ENCODE measurements at regions not wholly inside any gene's neighbourhood (a gene's known extent, or its start where the extent isn't known, plus 50 kb on each side); places are given as distances from the start of the nearest gene placed in this dataset.
A peak's percentile ranks its signal among the peaks of the same experiment; 100 is the strongest.

DNA sequence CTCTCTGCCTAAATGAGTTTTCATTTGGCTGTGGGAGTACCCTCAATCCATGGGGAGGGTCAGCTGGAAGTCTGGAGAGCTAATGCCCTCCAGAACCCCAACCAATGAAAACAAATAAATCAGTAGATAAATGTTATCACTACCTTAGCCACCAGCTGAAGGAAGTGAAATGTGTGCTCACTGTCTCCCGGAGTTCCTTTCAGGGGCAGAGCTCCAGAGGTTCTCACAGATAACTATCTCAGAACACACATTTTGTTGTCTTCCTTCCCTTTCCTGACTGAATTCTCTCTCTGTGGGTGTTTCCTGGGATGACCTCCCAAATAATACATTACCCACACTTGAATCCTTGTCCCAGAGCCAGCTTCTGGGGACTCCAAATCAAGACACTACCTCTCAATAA is 779.6 kb downstream of the DIAPH3 start:
- no peak for ATAC-seq
- TF ChIP-seq SNAI2 (CRISPR knock-in tag; IDR thresholded peaks at IDR 0.05) = no peak
- TF ChIP-seq TCF4 (CRISPR knock-in tag; IDR thresholded peaks at IDR 0.05; ENCODE audit: borderline replicate concordance) = peak; percentile 42; the same call in 1 of the 2 replicates

DNA sequence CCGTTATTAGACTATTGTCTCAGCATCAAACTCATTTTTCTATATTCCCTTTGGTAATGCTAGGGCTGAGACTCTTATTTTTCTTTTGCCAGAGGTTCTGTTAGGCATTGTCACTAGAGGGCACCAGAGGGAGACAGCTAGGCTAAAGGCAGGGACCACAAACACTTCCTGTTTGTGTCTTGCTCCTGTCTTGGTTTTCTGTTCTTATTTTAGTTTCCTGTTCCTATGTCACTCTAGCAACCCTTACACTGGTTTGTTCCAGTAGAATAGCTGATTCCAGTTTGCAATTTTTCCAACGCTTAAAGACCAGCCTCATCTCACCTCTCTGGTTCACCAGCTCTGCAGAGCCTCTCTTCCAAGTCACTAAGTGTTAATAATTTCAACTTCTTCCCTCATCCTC is 772.0 kb downstream of the DIAPH3 start:
- no peak for TF ChIP-seq ZNF565 (CRISPR knock-in tag; conservative IDR thresholded peaks at IDR 0.05; ENCODE audit: low read depth)
- TF ChIP-seq ZC3H10 (CRISPR knock-in tag; IDR thresholded peaks at IDR 0.05) = no peak
- TF ChIP-seq ESRRG (CRISPR knock-in tag; IDR thresholded peaks at IDR 0.05) = no peak
- no peak for TF ChIP-seq TOX (CRISPR knock-in tag; IDR thresholded peaks at IDR 0.05; ENCODE audit: borderline replicate concordance)
- TF ChIP-seq RARB (CRISPR knock-in tag; IDR thresholded peaks at IDR 0.05) = no peak
- TF ChIP-seq SNAI2 (CRISPR knock-in tag; IDR thresholded peaks at IDR 0.05) = no peak
- no peak for TF ChIP-seq ZFP3 (CRISPR knock-in tag; IDR thresholded peaks at IDR 0.05)
- TF ChIP-seq TCF4 (CRISPR knock-in tag; IDR thresholded peaks at IDR 0.05; ENCODE audit: borderline replicate concordance) = no peak
- TF ChIP-seq, protein P1, sequence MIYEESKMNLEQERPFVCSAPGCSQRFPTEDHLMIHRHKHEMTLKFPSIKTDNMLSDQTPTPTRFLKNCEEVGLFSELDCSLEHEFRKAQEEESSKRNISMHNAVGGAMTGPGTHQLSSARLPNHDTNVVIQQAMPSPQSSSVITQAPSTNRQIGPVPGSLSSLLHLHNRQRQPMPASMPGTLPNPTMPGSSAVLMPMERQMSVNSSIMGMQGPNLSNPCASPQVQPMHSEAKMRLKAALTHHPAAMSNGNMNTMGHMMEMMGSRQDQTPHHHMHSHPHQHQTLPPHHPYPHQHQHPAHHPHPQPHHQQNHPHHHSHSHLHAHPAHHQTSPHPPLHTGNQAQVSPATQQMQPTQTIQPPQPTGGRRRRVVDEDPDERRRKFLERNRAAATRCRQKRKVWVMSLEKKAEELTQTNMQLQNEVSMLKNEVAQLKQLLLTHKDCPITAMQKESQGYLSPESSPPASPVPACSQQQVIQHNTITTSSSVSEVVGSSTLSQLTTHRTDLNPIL (CRISPR knock-in tag; IDR thresholded peaks at IDR 0.05; ENCODE audit: low read depth) = no peak
- no peak for TF ChIP-seq CSDC2 (CRISPR knock-in tag; IDR thresholded peaks at IDR 0.05)
- no peak for TF ChIP-seq ZNF70 (CRISPR knock-in tag; IDR thresholded peaks at IDR 0.05)
- TF ChIP-seq PPARA (CRISPR knock-in tag; IDR thresholded peaks at IDR 0.05; ENCODE audit: borderline replicate concordance) = no peak
- TF ChIP-seq, protein P2, sequence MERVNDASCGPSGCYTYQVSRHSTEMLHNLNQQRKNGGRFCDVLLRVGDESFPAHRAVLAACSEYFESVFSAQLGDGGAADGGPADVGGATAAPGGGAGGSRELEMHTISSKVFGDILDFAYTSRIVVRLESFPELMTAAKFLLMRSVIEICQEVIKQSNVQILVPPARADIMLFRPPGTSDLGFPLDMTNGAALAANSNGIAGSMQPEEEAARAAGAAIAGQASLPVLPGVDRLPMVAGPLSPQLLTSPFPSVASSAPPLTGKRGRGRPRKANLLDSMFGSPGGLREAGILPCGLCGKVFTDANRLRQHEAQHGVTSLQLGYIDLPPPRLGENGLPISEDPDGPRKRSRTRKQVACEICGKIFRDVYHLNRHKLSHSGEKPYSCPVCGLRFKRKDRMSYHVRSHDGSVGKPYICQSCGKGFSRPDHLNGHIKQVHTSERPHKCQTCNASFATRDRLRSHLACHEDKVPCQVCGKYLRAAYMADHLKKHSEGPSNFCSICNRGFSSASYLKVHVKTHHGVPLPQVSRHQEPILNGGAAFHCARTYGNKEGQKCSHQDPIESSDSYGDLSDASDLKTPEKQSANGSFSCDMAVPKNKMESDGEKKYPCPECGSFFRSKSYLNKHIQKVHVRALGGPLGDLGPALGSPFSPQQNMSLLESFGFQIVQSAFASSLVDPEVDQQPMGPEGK (CRISPR knock-in tag; IDR thresholded peaks at IDR 0.05; ENCODE audit: borderline replicate concordance) = no peak
- ATAC-seq = peak; percentile 96

DNA sequence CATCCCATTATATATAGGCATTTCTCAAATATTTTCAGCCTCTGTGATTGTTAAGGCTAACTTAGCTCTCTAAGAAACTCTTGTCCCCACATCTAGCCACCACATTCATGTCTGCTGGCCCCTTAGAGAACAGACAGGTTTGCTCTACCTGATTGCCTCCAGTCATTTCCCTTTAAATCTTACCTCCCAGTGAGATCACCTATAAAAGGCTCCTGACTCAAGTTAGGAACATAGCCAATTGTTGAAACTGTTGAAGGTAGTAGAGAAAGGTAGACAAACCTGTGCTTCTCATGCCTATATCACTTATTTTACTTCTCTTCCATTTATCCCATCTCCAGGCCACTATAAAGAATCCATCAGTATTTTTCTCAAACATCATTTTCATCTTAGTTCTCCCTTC is 771.4 kb downstream of the DIAPH3 start:
- TF ChIP-seq, protein P3, sequence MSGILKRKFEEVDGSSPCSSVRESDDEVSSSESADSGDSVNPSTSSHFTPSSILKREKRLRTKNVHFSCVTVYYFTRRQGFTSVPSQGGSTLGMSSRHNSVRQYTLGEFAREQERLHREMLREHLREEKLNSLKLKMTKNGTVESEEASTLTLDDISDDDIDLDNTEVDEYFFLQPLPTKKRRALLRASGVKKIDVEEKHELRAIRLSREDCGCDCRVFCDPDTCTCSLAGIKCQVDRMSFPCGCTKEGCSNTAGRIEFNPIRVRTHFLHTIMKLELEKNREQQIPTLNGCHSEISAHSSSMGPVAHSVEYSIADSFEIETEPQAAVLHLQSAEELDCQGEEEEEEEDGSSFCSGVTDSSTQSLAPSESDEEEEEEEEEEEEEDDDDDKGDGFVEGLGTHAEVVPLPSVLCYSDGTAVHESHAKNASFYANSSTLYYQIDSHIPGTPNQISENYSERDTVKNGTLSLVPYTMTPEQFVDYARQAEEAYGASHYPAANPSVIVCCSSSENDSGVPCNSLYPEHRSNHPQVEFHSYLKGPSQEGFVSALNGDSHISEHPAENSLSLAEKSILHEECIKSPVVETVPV (CRISPR knock-in tag; IDR thresholded peaks at IDR 0.05) = no peak
- TF ChIP-seq ZNF8 (CRISPR knock-in tag; IDR thresholded peaks at IDR 0.05) (no peak), OSR1 (CRISPR knock-in tag; IDR thresholded peaks at IDR 0.05) (no peak)
- no peak for ATAC-seq

DNA sequence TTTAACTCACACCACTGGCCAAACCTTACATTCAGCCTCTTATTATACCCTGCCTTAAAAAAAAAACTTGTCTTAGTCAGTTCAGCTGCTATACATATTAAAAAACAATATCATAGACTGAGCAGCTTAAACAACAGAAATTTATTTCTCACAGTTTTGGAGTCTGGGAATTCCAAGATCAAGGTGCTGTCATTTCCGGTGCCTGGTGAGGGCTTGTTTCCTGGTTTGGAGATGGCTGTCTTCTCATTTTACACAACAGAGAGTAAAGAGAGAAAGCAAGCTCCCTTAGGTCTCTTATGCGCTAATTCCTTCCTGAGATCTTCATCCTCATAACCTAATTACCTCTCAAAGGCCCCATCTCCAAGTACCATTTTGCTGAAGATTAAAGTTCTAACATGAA is 769.2 kb downstream of the DIAPH3 start:
- ATAC-seq = no peak
- TF ChIP-seq RARB (CRISPR knock-in tag; IDR thresholded peaks at IDR 0.05) (no peak), CSDC2 (CRISPR knock-in tag; IDR thresholded peaks at IDR 0.05) (no peak), SNAI2 (CRISPR knock-in tag; IDR thresholded peaks at IDR 0.05) (no peak), ZNF8 (CRISPR knock-in tag; IDR thresholded peaks at IDR 0.05) (no peak), ZFP3 (CRISPR knock-in tag; IDR thresholded peaks at IDR 0.05) (no peak), ZC3H10 (CRISPR knock-in tag; IDR thresholded peaks at IDR 0.05) (no peak), ESRRG (CRISPR knock-in tag; IDR thresholded peaks at IDR 0.05) (no peak), ZNF70 (CRISPR knock-in tag; IDR thresholded peaks at IDR 0.05) (no peak)
- TF ChIP-seq, protein P4, sequence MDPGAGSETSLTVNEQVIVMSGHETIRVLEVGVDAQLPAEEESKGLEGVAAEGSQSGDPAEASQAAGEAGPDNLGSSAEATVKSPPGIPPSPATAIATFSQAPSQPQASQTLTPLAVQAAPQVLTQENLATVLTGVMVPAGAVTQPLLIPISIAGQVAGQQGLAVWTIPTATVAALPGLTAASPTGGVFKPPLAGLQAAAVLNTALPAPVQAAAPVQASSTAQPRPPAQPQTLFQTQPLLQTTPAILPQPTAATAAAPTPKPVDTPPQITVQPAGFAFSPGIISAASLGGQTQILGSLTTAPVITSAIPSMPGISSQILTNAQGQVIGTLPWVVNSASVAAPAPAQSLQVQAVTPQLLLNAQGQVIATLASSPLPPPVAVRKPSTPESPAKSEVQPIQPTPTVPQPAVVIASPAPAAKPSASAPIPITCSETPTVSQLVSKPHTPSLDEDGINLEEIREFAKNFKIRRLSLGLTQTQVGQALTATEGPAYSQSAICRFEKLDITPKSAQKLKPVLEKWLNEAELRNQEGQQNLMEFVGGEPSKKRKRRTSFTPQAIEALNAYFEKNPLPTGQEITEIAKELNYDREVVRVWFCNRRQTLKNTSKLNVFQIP (CRISPR knock-in tag; IDR thresholded peaks at IDR 0.05; ENCODE audit: borderline replicate concordance, low read depth) = no peak

DNA sequence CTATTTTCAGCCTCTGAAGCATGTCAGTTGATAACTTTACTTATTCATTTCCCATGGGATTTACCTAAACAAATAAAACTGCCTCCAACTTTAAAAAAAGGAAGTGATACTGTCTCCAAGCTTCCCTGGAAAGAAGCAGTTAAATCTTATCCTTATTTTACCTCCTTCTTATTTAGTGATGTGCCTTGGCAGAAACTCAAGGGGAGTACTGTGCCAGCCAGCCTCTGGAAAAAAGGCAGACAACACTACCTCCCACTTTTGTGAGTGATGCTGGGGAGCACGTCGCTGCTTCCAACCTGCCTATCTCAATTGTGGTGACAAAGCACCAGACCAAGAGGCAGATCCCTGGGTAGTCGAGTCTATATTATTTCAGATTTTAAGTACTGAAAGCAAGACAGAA is 765.6 kb downstream of the DIAPH3 start:
- ATAC-seq = peak; percentile 89
- TF ChIP-seq ZNF70 (CRISPR knock-in tag; IDR thresholded peaks at IDR 0.05) (no peak), ZC3H10 (CRISPR knock-in tag; IDR thresholded peaks at IDR 0.05) (no peak), ISL1 (CRISPR knock-in tag; IDR thresholded peaks at IDR 0.05) (no peak), ZFP30 (CRISPR knock-in tag; IDR thresholded peaks at IDR 0.05) (no peak)

DNA sequence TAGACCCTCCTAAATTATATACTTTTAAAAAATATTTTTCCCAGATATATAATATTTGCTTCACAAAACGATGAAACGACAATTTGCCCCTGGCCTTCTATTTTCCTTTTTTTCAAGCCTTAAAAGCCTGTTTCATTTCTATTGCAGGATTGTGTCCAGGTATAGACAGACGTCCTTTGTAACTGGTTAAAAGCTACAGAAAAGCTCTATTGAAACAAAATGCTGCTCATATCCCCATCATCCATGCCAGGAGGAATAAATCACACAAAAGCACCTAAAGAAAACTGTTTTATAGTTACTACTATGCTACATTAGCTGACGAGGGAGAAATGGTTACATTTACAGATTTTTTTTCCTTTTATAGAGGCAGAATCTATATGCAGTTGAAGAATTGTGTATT is 765.1 kb downstream of the DIAPH3 start:
- no peak for ATAC-seq
- TF ChIP-seq ARNTL (CRISPR knock-in tag; IDR thresholded peaks at IDR 0.05; ENCODE audit: borderline replicate concordance, low read depth) (no peak), PPARA (CRISPR knock-in tag; IDR thresholded peaks at IDR 0.05; ENCODE audit: borderline replicate concordance) (no peak), ZNF8 (CRISPR knock-in tag; IDR thresholded peaks at IDR 0.05) (no peak), ESRRG (CRISPR knock-in tag; IDR thresholded peaks at IDR 0.05) (no peak), ZC3H10 (CRISPR knock-in tag; IDR thresholded peaks at IDR 0.05) (no peak), ZFP30 (CRISPR knock-in tag; IDR thresholded peaks at IDR 0.05) (no peak), TCF4 (CRISPR knock-in tag; IDR thresholded peaks at IDR 0.05; ENCODE audit: borderline replicate concordance) (no peak), RARB (CRISPR knock-in tag; IDR thresholded peaks at IDR 0.05) (no peak), GLIS3 (CRISPR knock-in tag; IDR thresholded peaks at IDR 0.05) (no peak)
- TF ChIP-seq, protein P5, sequence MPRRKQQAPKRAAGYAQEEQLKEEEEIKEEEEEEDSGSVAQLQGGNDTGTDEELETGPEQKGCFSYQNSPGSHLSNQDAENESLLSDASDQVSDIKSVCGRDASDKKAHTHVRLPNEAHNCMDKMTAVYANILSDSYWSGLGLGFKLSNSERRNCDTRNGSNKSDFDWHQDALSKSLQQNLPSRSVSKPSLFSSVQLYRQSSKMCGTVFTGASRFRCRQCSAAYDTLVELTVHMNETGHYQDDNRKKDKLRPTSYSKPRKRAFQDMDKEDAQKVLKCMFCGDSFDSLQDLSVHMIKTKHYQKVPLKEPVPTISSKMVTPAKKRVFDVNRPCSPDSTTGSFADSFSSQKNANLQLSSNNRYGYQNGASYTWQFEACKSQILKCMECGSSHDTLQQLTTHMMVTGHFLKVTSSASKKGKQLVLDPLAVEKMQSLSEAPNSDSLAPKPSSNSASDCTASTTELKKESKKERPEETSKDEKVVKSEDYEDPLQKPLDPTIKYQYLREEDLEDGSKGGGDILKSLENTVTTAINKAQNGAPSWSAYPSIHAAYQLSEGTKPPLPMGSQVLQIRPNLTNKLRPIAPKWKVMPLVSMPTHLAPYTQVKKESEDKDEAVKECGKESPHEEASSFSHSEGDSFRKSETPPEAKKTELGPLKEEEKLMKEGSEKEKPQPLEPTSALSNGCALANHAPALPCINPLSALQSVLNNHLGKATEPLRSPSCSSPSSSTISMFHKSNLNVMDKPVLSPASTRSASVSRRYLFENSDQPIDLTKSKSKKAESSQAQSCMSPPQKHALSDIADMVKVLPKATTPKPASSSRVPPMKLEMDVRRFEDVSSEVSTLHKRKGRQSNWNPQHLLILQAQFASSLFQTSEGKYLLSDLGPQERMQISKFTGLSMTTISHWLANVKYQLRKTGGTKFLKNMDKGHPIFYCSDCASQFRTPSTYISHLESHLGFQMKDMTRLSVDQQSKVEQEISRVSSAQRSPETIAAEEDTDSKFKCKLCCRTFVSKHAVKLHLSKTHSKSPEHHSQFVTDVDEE (CRISPR knock-in tag; IDR thresholded peaks at IDR 0.05) = no peak
- TF ChIP-seq, protein P2 (CRISPR knock-in tag; IDR thresholded peaks at IDR 0.05; ENCODE audit: borderline replicate concordance) = no peak

Measured in SK-N-SH treated with all-trans-retinoic acid at 6 μM for 48 hours (cell line).